Naive thymus-derived CD8-positive, alpha-beta T cell (primary cell): ENCODE measurements at regions not wholly inside any gene's neighbourhood (a gene's known extent, or its start where the extent isn't known, plus 50 kb on each side); places are given as distances from the start of the nearest gene placed in this dataset.

Experiments used
- ATAC-seq, 2 donors: fragments of 150-1000 bp; cut with Tn5 transposase in 1 of 2; sonication (Bioruptor Pico), chemical (Tn5 transposase) in 1 of 2; 1 replicate in 1 of 2; 2 replicates in 1 of 2; pipeline ENCODE4 v1.10.0; 2021; ENCODE audit warnings: mild to moderate bottlenecking in 2 of 2, moderate library complexity in 2 of 2
- POLR2A ChIA-PET: fragments of 350-600 bp; sonication (Branson Sonifier 250); formaldehyde crosslinking; loops from one replicate; lab custom pipeline; 2021; ENCODE audit warnings: antibody characterized with exemption; lab: Charles Lee
- DNase-seq, 10 donors: peaks; one replicate each; pipeline versions ENCODE4 v3.0.0 to v3.0.0-alpha.2; 2020 to 2022
- H3K27ac Mint-ChIP-seq, 10 donors: one replicate each; pipeline ENCODE4 v1.8.0; 2020 to 2022; ENCODE audit warnings: mild to moderate bottlenecking in 10 of 10, mixed read lengths in 10 of 10, moderate library complexity in 4 of 10, inconsistent platforms in 1 of 10
- H3K27me3 Mint-ChIP-seq, 5 donors: one replicate each; pipeline ENCODE4 v1.8.0; 2021 to 2022; ENCODE audit warnings: mixed read lengths in 5 of 5
- H3K36me3 Mint-ChIP-seq, 3 donors: one replicate each; pipeline ENCODE4 v1.8.0; 2020 to 2022; ENCODE audit warnings: mixed read lengths in 3 of 3, mild to moderate bottlenecking in 2 of 3, inconsistent platforms in 1 of 3
- H3K4me1 Mint-ChIP-seq, 4 donors: one replicate each; pipeline ENCODE4 v1.8.0; 2021 to 2022; ENCODE audit warnings: mixed read lengths in 4 of 4
- H3K4me3 Mint-ChIP-seq, 10 donors: one replicate each; pipeline ENCODE4 v1.8.0; 2020 to 2022; ENCODE audit warnings: mild to moderate bottlenecking in 10 of 10, mixed read lengths in 10 of 10, moderate library complexity in 6 of 10, inconsistent platforms in 1 of 10
- H3K9me3 Mint-ChIP-seq, 9 donors: one replicate each; pipeline ENCODE4 v1.8.0; 2020 to 2022; ENCODE audit warnings: mixed read lengths in 9 of 9, mild to moderate bottlenecking in 3 of 9, inconsistent platforms in 1 of 9, moderate library complexity in 1 of 9

DNA sequence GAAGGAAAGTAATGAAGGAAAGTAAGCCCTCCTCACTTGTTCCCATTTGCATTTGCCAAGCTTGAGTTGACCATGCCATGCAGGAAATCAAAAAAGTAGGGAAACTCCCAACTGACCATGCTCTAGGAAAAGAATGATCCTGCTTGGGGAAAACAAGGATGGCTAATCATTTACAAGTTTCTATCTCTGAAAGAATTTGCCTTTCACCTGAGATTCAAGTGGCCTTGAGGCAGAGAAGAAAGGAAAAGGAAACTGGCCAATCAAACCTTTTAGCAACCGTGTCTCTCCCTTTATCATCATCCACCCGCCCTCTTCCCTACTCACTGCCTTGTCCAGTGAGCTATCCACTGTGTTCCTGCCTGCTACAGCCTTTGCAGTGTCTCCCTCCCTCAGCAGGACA lies 757.2 kb upstream of the SOX9 start:
- ATAC-seq (no peak), DNase-seq (no peak)
- POLR2A ChIA-PET = no interaction called here
- Mint-ChIP-seq H3K4me3 (no peak overlapping the region), H3K27me3 (no peaks in the 10 kb centered on the region), H3K36me3 (peaks cover 0 to 12% (median 0%) of the 10 kb centered on the region in 3 donors), H3K9me3 (peaks cover 0 to 28% (median 14%) of the 10 kb centered on the region in 9 donors), H3K27ac (no peak overlapping the region), H3K4me1 (no peaks in the 10 kb centered on the region)

DNA sequence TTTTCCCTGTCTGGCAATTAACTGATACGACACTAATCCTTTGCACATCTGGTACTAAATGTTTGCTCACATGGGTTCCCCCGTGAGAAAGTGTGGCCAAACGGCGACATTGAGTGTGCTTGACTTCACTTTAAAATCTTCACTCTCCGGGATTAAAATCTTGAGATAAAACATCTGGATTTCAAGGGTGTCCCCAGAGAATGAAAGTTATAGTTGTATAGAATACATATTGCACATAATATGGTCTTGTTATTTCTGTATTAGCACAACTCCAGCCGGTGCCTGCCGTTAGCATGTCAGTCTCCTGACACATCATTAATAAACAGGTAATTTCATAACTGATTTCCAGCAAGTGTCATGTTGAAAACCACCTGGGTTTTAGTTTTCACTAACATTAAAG lies 749.0 kb upstream of the SOX9 start:
- Mint-ChIP-seq H3K27ac (no peak overlapping the region), H3K27me3 (no peaks in the 10 kb centered on the region), H3K36me3 (no peaks in the 10 kb centered on the region), H3K4me1 (no peaks in the 10 kb centered on the region), H3K4me3 (no peak overlapping the region), H3K9me3 (peaks cover 0 to 18% (median 4%) of the 10 kb centered on the region in 9 donors)
- POLR2A ChIA-PET = no interaction called here
- DNase-seq (no peak), ATAC-seq (no peak)

DNA sequence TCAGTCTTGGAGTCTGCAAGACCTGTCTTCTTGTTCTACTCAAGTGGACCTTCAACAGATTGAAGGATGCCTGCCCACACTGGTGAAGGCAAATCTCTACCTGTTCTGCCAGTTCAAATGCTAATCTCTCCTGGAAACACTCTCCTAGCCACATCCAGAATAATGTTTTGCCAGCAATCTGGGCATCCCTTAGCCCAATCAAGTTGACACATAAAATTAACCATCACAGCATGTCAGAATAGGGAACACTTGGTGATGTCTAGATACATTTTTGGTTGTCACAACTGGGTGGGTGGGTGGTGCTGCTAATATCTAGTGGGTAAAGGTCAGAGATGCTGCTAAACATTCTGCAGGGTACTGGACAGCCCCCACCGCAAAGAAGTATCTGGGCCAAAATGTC lies 744.9 kb upstream of the SOX9 start:
- H3K36me3 Mint-ChIP-seq = no peaks in the 10 kb centered on the region
- no peaks in the 10 kb centered on the region for H3K27me3 Mint-ChIP-seq
- no peak for ATAC-seq
- H3K9me3 Mint-ChIP-seq = peaks cover 0 to 14% (median 4%) of the 10 kb centered on the region in 9 donors
- H3K4me3 Mint-ChIP-seq = no peak overlapping the region
- DNase-seq = no peak
- no peaks in the 10 kb centered on the region for H3K4me1 Mint-ChIP-seq
- POLR2A ChIA-PET = no interaction called here
- no peak overlapping the region for H3K27ac Mint-ChIP-seq

DNA sequence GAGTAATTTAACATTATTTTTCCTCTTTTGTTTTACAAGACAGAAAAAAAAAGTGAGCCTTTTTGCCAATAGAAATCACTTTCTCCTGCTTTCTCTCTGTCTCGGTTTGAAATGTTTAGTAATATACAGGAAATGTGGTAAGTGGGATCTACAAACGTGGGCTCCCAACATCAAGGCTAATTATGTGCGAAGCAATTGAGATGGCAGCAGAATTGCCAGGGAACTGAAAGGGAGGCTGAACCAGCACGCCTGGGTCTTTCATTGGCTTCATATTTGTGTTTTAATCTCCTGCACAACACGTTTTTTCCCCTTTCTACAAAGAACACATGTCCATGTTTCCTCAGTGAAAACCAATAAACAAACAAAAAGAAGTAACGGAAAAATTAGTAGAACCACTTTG lies 743.9 kb upstream of the SOX9 start:
- H3K9me3 Mint-ChIP-seq = peaks cover 0 to 14% (median 4%) of the 10 kb centered on the region in 9 donors
- no peak for DNase-seq
- no peak for ATAC-seq
- POLR2A ChIA-PET = no interaction called here
- H3K4me1 Mint-ChIP-seq = no peaks in the 10 kb centered on the region
- H3K27ac Mint-ChIP-seq = no peak overlapping the region
- H3K36me3 Mint-ChIP-seq = no peaks in the 10 kb centered on the region
- no peak overlapping the region for H3K4me3 Mint-ChIP-seq
- H3K27me3 Mint-ChIP-seq = no peaks in the 10 kb centered on the region

DNA sequence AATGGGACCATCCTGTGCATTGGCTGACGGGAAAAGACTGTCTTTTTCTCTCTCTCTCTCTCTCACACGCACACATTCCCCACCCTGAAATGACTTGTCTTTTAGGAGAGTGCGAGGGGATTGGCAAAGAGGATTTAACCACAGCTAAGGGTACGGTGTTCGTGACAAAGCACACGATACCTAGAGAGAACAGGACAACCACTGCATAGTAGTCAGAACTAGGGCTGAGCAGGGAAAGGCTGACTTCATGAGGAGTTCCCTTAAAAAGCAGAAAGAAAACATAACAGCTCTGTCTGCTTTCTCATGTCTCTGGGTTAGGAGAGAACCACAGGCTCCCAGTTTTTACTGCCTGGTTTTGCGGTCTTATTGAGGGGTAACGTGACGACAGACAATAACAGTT lies 742.8 kb upstream of the SOX9 start:
- ATAC-seq (no peak), DNase-seq (no peak)
- Mint-ChIP-seq H3K9me3 (peaks cover 0 to 14% (median 4%) of the 10 kb centered on the region in 9 donors), H3K4me3 (no peak overlapping the region), H3K27me3 (no peaks in the 10 kb centered on the region), H3K4me1 (no peaks in the 10 kb centered on the region), H3K27ac (no peak overlapping the region), H3K36me3 (no peaks in the 10 kb centered on the region)
- POLR2A ChIA-PET = no interaction called here

DNA sequence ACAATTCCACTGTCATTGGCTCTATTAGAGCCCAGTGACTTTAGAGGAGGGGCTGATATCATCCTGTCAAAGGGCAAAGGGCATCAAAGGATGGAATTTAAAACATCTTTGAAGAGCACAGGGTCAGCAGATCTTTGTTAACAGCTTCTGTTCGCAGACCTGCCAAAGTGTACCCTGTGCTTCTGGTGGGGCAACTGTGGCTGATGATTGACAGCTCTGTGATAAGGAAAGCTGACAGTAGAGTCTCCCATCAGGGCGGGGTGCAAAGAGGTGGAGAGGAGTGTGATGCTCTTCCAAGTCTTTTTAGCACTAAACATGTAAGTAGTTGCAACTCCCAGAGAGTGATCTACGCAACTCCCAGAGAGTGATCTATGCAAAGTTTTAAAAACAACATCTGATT lies 742.1 kb upstream of the SOX9 start:
- no peak overlapping the region for H3K27ac Mint-ChIP-seq
- H3K9me3 Mint-ChIP-seq = peaks cover 0 to 12% (median 4%) of the 10 kb centered on the region in 9 donors
- H3K27me3 Mint-ChIP-seq = no peaks in the 10 kb centered on the region
- POLR2A ChIA-PET = no interaction called here
- H3K36me3 Mint-ChIP-seq = no peaks in the 10 kb centered on the region
- no peak for ATAC-seq
- no peak overlapping the region for H3K4me3 Mint-ChIP-seq
- H3K4me1 Mint-ChIP-seq = no peaks in the 10 kb centered on the region
- DNase-seq = no peak

DNA sequence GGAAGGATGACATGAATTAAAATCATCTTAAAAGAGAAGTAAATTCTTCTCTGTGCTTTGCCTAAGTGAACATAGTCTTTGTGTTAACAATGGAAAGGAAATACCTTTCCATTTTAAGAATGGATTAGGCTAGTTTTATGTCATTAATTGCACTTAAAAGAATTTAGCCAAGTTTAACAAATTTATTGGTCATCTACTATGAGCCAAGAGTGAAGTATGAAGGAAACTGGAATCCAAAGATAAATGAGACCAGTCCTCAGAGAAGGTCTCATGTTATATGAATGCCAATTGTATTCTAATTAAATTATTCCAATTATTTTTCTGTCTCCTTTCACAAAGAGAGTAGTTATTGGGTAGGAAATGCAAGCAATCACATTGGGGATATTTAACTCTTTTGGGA lies 741.3 kb upstream of the SOX9 start:
- no peak overlapping the region for H3K4me3 Mint-ChIP-seq
- DNase-seq = no peak
- no peaks in the 10 kb centered on the region for H3K27me3 Mint-ChIP-seq
- POLR2A ChIA-PET = no interaction called here
- H3K4me1 Mint-ChIP-seq = no peaks in the 10 kb centered on the region
- H3K36me3 Mint-ChIP-seq = no peaks in the 10 kb centered on the region
- ATAC-seq = no peak
- peaks cover 0 to 12% (median 4%) of the 10 kb centered on the region in 9 donors for H3K9me3 Mint-ChIP-seq
- no peak overlapping the region for H3K27ac Mint-ChIP-seq

DNA sequence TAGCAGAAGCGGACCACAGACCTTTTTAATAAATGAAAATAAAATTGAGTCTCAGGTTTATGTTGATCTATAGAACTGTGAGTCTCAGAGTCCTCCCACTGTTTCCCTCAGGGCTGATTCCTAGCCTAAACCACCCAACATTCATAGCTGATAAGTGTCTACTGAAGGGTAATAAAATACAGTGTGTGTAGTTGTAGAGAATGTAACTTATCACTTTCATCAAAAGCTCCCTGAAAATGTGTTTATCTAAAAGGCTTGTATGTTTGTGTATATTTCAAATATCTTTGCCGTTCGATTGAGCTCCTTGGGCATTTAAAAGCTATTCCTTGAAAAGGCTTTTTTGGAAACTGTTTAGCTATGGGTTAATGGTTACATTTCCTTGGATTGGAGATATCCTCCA lies 740.3 kb upstream of the SOX9 start:
- Mint-ChIP-seq H3K27me3 (no peaks in the 10 kb centered on the region), H3K9me3 (peaks cover 0 to 9% (median 2%) of the 10 kb centered on the region in 9 donors), H3K36me3 (no peaks in the 10 kb centered on the region), H3K27ac (no peak overlapping the region), H3K4me1 (no peaks in the 10 kb centered on the region), H3K4me3 (no peak overlapping the region)
- ATAC-seq = no peak
- POLR2A ChIA-PET = no interaction called here
- DNase-seq = no peak

DNA sequence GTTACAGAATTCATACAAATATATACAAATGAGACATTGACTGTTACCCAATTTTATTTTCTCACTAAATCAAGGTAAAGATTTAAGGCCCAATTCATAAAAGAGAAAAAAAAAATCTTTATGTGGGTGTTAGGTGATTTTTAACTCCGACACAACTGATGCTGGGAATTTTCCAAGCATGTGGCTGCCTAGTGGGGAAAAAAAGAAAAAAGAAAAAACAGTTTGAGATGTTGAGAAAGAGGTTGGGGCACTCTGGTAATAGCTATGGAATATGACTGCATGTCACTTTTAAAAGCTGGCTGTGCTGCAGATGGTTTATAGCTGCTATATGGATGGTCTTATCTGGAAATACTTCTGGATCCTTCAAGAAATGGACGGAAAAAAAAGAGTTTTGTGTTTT lies 739.9 kb upstream of the SOX9 start:
- Mint-ChIP-seq H3K4me3 (no peak overlapping the region), H3K27me3 (no peaks in the 10 kb centered on the region), H3K27ac (no peak overlapping the region), H3K36me3 (no peaks in the 10 kb centered on the region), H3K9me3 (peaks cover 0 to 8% (median under 1%) of the 10 kb centered on the region in 9 donors), H3K4me1 (no peaks in the 10 kb centered on the region)
- no peak for ATAC-seq
- no peak for DNase-seq
- POLR2A ChIA-PET = no interaction called here

DNA sequence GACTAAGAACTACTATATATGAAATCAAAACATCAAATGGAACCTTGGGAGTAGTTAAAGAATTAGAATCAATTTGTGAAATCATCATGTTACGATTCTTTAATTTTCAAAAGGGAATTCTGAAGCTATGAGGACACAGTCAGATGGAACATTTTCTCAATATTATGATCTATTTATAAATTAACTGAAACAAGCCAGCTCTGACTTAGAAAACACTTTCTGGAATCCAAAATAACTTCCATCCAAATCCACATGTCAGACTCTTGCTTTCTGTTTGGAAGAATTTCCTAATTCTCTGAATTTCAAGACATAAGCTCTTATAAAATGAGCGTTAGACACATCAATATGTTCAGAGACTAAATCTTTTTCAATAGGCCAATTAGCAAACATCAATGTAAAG lies 737.7 kb upstream of the SOX9 start:
- no peaks in the 10 kb centered on the region for H3K36me3 Mint-ChIP-seq
- POLR2A ChIA-PET = no interaction called here
- H3K27ac Mint-ChIP-seq = no peak overlapping the region
- peaks cover 0 to 1% (median 0%) of the 10 kb centered on the region in 5 donors for H3K27me3 Mint-ChIP-seq
- H3K4me3 Mint-ChIP-seq = no peak overlapping the region
- peaks cover 0 to 7% (median 2%) of the 10 kb centered on the region in 9 donors for H3K9me3 Mint-ChIP-seq
- ATAC-seq (no peak), DNase-seq (no peak)
- H3K4me1 Mint-ChIP-seq = no peaks in the 10 kb centered on the region

DNA sequence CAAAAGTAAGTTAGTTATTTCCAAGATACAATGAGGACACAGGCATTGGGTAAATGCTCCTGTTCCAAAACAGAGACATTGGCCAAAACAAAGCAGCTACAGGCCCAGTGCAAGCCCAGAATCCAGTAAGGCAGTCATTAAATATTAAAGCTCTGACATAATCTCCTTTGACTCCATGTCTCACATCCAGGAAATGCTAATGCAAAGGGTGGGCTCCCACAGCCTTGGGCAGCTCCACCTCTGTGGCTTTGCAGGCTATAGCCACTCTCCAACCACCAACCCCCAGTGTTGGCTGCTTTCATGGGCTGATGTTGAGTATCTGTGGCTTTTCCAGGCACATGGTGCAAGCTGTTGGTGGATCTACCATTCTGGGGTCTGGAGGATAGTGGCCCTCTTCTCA lies 733.4 kb upstream of the SOX9 start:
- peaks cover 0 to 17% (median 8%) of the 10 kb centered on the region in 9 donors for H3K9me3 Mint-ChIP-seq
- ATAC-seq = no peak
- DNase-seq = no peak
- peaks cover 0 to 8% (median 1%) of the 10 kb centered on the region in 5 donors for H3K27me3 Mint-ChIP-seq
- peaks cover 0 to 6% (median 0%) of the 10 kb centered on the region in 3 donors for H3K36me3 Mint-ChIP-seq
- H3K4me1 Mint-ChIP-seq = no peaks in the 10 kb centered on the region
- H3K4me3 Mint-ChIP-seq = no peak overlapping the region
- no peak overlapping the region for H3K27ac Mint-ChIP-seq
- POLR2A ChIA-PET = no interaction called here

DNA sequence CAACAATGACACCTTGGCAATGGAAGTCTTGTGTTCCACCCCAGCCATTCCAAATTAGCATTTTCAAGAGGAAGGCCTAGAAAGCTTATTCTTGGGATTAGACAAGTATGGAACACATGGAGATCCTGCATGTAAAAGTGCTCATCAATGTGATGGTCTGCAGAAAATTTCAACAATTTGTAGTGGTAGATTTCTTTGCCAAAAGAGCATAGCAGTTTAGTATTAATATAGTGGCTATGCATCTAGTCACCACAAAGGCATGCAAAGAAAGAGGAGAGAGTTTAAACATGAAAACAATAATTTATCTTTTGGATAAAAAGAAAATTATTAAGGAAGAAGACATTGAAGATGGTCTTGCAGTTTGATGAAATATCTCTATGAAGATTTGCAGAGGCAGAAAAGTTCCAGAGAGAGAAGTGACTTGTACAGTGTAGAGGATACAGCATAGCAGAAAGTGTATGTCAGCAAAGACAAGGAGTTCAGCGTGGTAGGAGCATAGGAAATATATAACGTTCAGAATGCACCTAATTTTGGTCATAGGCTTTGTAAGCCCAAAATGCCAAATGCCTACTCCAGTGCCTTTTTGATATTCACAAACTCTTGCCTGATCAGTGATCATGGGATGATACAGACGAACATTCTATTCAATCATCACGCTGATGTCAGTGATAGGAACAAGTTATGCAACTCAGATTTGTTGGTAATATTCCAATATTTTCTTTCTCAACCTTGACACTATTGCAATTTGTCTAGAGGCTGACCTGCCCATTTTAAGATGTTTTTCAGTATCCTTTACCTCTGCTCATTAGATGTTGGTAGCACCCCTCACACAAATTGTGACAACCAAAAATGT lies 727.9 kb upstream of the SOX9 start:
- POLR2A ChIA-PET = no interaction called here
- Mint-ChIP-seq H3K4me1 (no peaks in the 10 kb centered on the region), H3K4me3 (no peak overlapping the region), H3K9me3 (peaks cover 0 to 19% (median 8%) of the 10 kb centered on the region in 9 donors), H3K27ac (no peak overlapping the region), H3K36me3 (peaks cover 0 to 6% (median 0%) of the 10 kb centered on the region in 3 donors), H3K27me3 (peaks cover 0 to 8% (median 0%) of the 10 kb centered on the region in 5 donors)
- DNase-seq (no peak), ATAC-seq (no peak)

DNA sequence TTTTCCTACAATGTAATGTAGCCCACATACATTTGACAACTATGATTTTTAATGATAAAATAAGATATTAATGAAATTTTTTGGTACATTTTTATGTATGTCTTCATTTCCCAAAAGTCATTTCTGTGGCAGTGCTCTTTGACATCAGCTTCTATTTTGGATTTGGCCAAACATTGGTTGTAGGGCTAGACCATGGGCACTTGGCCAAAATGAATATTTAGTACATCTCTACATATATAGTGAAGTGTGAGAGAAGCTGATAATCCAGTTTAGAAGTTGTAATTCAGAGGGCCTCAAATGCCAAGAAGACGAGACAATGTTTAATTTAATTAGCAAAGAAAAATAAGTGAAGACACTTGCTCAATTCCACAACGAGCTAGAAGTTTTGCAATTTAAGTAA lies 724.9 kb upstream of the SOX9 start:
- Mint-ChIP-seq H3K36me3 (no peaks in the 10 kb centered on the region), H3K4me3 (no peak overlapping the region), H3K9me3 (peaks cover 0 to 9% (median 2%) of the 10 kb centered on the region in 9 donors), H3K4me1 (no peaks in the 10 kb centered on the region), H3K27ac (no peak overlapping the region), H3K27me3 (no peaks in the 10 kb centered on the region)
- DNase-seq (no peak), ATAC-seq (no peak)
- POLR2A ChIA-PET = no interaction called here

DNA sequence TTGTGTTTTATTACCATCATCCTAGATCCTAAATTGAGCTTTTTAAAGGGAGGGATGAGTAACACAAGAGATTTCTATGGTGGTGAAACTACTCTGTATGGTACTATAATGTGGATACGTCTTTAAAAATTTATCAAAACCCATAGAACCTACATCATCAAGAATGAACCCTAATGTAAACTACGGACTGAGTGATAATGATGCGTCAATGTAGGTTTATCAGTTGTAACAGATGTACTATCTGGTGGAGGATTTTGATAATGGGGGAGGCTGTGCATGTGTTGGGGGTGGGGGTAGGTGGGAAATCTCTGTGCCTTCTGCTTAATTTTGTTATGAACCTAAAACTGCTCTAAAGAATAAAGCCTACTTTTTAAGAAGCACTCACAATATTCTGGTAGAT lies 724.1 kb upstream of the SOX9 start:
- DNase-seq (no peak), ATAC-seq (no peak)
- POLR2A ChIA-PET = no interaction called here
- peaks cover 0 to 9% (median 2%) of the 10 kb centered on the region in 9 donors for H3K9me3 Mint-ChIP-seq
- no peak overlapping the region for H3K4me3 Mint-ChIP-seq
- no peaks in the 10 kb centered on the region for H3K27me3 Mint-ChIP-seq
- no peaks in the 10 kb centered on the region for H3K4me1 Mint-ChIP-seq
- H3K27ac Mint-ChIP-seq = no peak overlapping the region
- no peaks in the 10 kb centered on the region for H3K36me3 Mint-ChIP-seq
